Endothelial cell of umbilical vein (primary cell): ENCODE measurements at regions not wholly inside any gene's neighbourhood (a gene's known extent, or its start where the extent isn't known, plus 50 kb on each side); places are given as distances from the start of the nearest gene placed in this dataset.

ENCODE experiments used
- BruUV-seq: library from RNA; stranded (reverse); fragments of 400-500 nt; replicated peaks from 2 replicates; lab custom pipeline; 2021; lab: Mats Ljungman, UMichigan
- CTCF ChIA-PET: fragments of 300-600, 350-600 bp; sonication (Branson Sonifier 250); formaldehyde crosslinking; loops from one replicate; lab custom pipeline; 2021; ENCODE audit warnings: antibody characterized with exemption, inconsistent platforms; lab: Charles Lee
- POLR2A ChIA-PET: fragments of 300-600, 350-600 bp; sonication (Branson Sonifier 250); formaldehyde crosslinking; loops from one replicate; lab custom pipeline; 2021; ENCODE audit warnings: antibody characterized with exemption, inconsistent platforms; lab: Charles Lee
- DNase-seq: peaks from one replicate; pipeline ENCODE4 v3.0.0-alpha.2; 2011; ENCODE audit warnings: low read depth, low spot score
- FAIRE-seq: peaks from 2 replicates; lab custom pipeline; 2011; peaks lifted over from hg19 to GRCh38; lab: Jason Lieb, UNC
- H2AFZ ChIP-seq: 2 replicates; pipeline ENCODE4 v1.6.0; 2012; ENCODE audit warnings: low read depth, low read length, control low read depth, inconsistent platforms
- H3K27ac ChIP-seq: 2 replicates; pipeline ENCODE4 v1.5.1; 2011; ENCODE audit warnings: low read depth, mild to moderate bottlenecking, control low read depth, low read length, moderate library complexity; ENCODE audit not compliant: insufficient read depth
- H3K27me3 ChIP-seq, 2 experiments: 2 replicates each; pipeline versions ENCODE4 v1.6.0 to v1.6.1; 2011; ENCODE audit warnings: low read length in 2 of 2, mixed read lengths in 1 of 2; ENCODE audit not compliant: control insufficient read depth in 2 of 2, insufficient read depth in 2 of 2
- H3K36me3 ChIP-seq, 2 experiments: 2 replicates in 1 of 2; 3 replicates in 1 of 2; pipeline ENCODE4 v1.5.1; 2011; ENCODE audit warnings: low read length in 2 of 2, mild to moderate bottlenecking in 1 of 2, moderate library complexity in 1 of 2; ENCODE audit not compliant: control insufficient read depth in 2 of 2, insufficient read depth in 2 of 2; ENCODE audit errors: extremely low read depth in 1 of 2
- H3K4me1 ChIP-seq: 3 replicates; pipeline ENCODE4 v1.5.1; 2011; ENCODE audit warnings: mild to moderate bottlenecking, low read length; ENCODE audit not compliant: control insufficient read depth, insufficient read depth; ENCODE audit errors: extremely low read depth
- H3K4me2 ChIP-seq: 2 replicates; pipeline ENCODE4 v1.6.1; 2011; ENCODE audit warnings: low read length, control low read depth, mixed read lengths; ENCODE audit not compliant: insufficient read depth
- H3K4me3 ChIP-seq, 3 experiments: fragments of 200-600 bp in 1 of 3; sonication (generic), shearing (Covaris generic) in 1 of 3; replicated peaks in 1 of 3; 2 replicates each; pipeline ENCODE4 v1.5.1; 2011 to 2016; ENCODE audit warnings: control low read depth in 3 of 3, low read length in 3 of 3, mild to moderate bottlenecking in 2 of 3, inconsistent platforms in 1 of 3, low read depth in 1 of 3, moderate library complexity in 1 of 3; ENCODE audit not compliant: insufficient read depth in 1 of 3
- H3K79me2 ChIP-seq: 2 replicates; pipeline ENCODE4 v1.6.0; 2012; ENCODE audit warnings: low read length, inconsistent platforms; ENCODE audit not compliant: control insufficient read depth, insufficient read depth
- H3K9ac ChIP-seq: replicated peaks from 2 replicates; pipeline ENCODE3; 2011; ENCODE audit warnings: low read length, control low read depth; ENCODE audit not compliant: insufficient read depth; ENCODE audit errors: extremely low read depth
- H3K9me1 ChIP-seq: replicated peaks from 3 replicates; pipeline ENCODE4 v1.6.0; 2011; ENCODE audit warnings: mild to moderate bottlenecking, low read length; ENCODE audit not compliant: control insufficient read depth, insufficient read depth; ENCODE audit errors: extremely low read depth
- H3K9me3 ChIP-seq: replicated peaks from 2 replicates; pipeline ENCODE4 v1.5.1; 2012; ENCODE audit warnings: low read length, inconsistent platforms; ENCODE audit not compliant: control insufficient read depth, insufficient read depth
- H4K20me1 ChIP-seq: replicated peaks from 2 replicates; pipeline ENCODE3; 2011; ENCODE audit warnings: mild to moderate bottlenecking, low read length; ENCODE audit not compliant: control insufficient read depth, insufficient read depth; ENCODE audit errors: extremely low read depth
- CTCF ChIP-seq, 2 donors: IDR thresholded peaks; 1 replicate in 1 of 2; 2 replicates in 1 of 2; pipeline ENCODE4 v1.5.1; 2011; ENCODE audit warnings: low read length in 2 of 2, mild to moderate bottlenecking in 2 of 2, moderate library complexity in 2 of 2, control low read depth in 1 of 2, inconsistent platforms in 1 of 2, low read depth in 1 of 2; ENCODE audit not compliant: insufficient read depth in 1 of 2; ENCODE audit errors: extremely low read depth in 1 of 2
- EZH2 ChIP-seq: IDR thresholded peaks from 2 replicates; pipeline ENCODE4 v1.6.1; 2012; ENCODE audit warnings: borderline replicate concordance, low read depth, mild to moderate bottlenecking, moderate library complexity, low read length, inconsistent platforms; ENCODE audit not compliant: severe bottlenecking
- FOS ChIP-seq: IDR thresholded peaks from 2 replicates; pipeline ENCODE4 v1.6.1; 2011; ENCODE audit warnings: mild to moderate bottlenecking, low read length, moderate library complexity, borderline replicate concordance; ENCODE audit not compliant: insufficient read depth
- GATA2 ChIP-seq: IDR thresholded peaks from 2 replicates; pipeline ENCODE4 v1.7.0; 2011; ENCODE audit warnings: low read depth, mild to moderate bottlenecking, moderate library complexity, mixed read lengths, low read length; ENCODE audit not compliant: insufficient read length, insufficient read depth
- JUN ChIP-seq: IDR thresholded peaks from 2 replicates; pipeline ENCODE4 v1.6.1; 2011; ENCODE audit warnings: borderline replicate concordance, low read depth; ENCODE audit not compliant: insufficient read length, insufficient read depth
- MAX ChIP-seq: IDR thresholded peaks from 2 replicates; pipeline ENCODE4 v1.6.1; 2011; ENCODE audit not compliant: insufficient read depth, insufficient read length
- MYC ChIP-seq: IDR thresholded peaks from one replicate; pipeline ENCODE4 v1.6.1; 2011; ENCODE audit warnings: mild to moderate bottlenecking, low read depth, low read length
- POLR2A ChIP-seq: IDR thresholded peaks from 2 replicates; pipeline ENCODE4 v1.6.1; 2012; ENCODE audit warnings: low read depth, mild to moderate bottlenecking, control low read depth, low read length
- POLR2AphosphoS5 ChIP-seq: IDR thresholded peaks from 2 replicates; pipeline ENCODE4 v1.6.1; 2012; ENCODE audit warnings: low read depth, mild to moderate bottlenecking, control low read depth, low read length, moderate library complexity; ENCODE audit not compliant: insufficient read depth
- dilution Hi-C: fragments of 300-500 bp; cut with MboI; formaldehyde crosslinking; loops from one replicate; pipeline ENCODE4 v1.15.0; 2019; ENCODE audit warnings: low sequenced_read_pairs; ENCODE audit not compliant: extremely low pct_ligation_motif_present
- intact Hi-C: fragments of 100-400 bp; cut with micrococcal nuclease; formaldehyde crosslinking; loops from one replicate; pipeline ENCODE4 v1.10.0; 2022

- TF ChIP-seq GATA2 (no peak), FOS (no peak), MYC (no peak), CTCF (IDR thresholded peaks at IDR 0.05; ENCODE audit: extremely low read depth in 1 of 2, insufficient read depth in 1 of 2, low read depth in 1 of 2, low read length in 2 of 2) (no peak)
- FAIRE-seq (no peak), DNase-seq (no peak)
- ChIA-PET POLR2A (no interaction called here), CTCF (no interaction called here)
- no TSS peak for BruUV-seq
- H3K36me3 ChIP-seq: no peaks in the 10 kb centered on the region
- no peak overlapping the region for H3K4me2 ChIP-seq
- no peaks in the 10 kb centered on the region for H3K79me2 ChIP-seq
- H2AFZ ChIP-seq: no peak overlapping the region
- H3K4me1 ChIP-seq: no peaks in the 10 kb centered on the region
- H3K9me3 ChIP-seq: peaks cover 3% of the 10 kb centered on the region
- dilution Hi-C loops (no loop called here), intact Hi-C loops (no loop called here)
- no peaks in the 10 kb centered on the region for H4K20me1 ChIP-seq
- H3K27me3 ChIP-seq: no peaks in the 10 kb centered on the region
- no peak overlapping the region for H3K9ac ChIP-seq
- no peak overlapping the region for H3K27ac ChIP-seq
- H3K9me1 ChIP-seq: no peaks in the 10 kb centered on the region
- H3K4me3 ChIP-seq: no peak overlapping the region
These were observed 277.7 kb upstream of the N4BP1 start for GRCh38 chr16:48887646-48888210.

- Histone ChIP-seq H3K4me2 (no peak overlapping the region), H3K9me3 (peaks cover 3% of the 10 kb centered on the region), H3K4me1 (no peaks in the 10 kb centered on the region), H3K27me3 (no peaks in the 10 kb centered on the region), H3K36me3 (no peaks in the 10 kb centered on the region), H3K4me3 (no peak overlapping the region), H3K9ac (no peak overlapping the region), H3K27ac (no peak overlapping the region), H3K9me1 (no peaks in the 10 kb centered on the region), H3K79me2 (no peaks in the 10 kb centered on the region), H2AFZ (no peak overlapping the region), H4K20me1 (no peaks in the 10 kb centered on the region)
- intact Hi-C loops: no loop called here
- dilution Hi-C loops: no loop called here
- FAIRE-seq: no peak
- no peak for DNase-seq
- no TSS peak for BruUV-seq
- CTCF ChIA-PET: no interaction called here
- TF ChIP-seq EZH2 (no peak), FOS (no peak), JUN (no peak), MAX (no peak), MYC (no peak), CTCF (IDR thresholded peaks at IDR 0.05; ENCODE audit: extremely low read depth in 1 of 2, insufficient read depth in 1 of 2, low read depth in 1 of 2, low read length in 2 of 2) (no peak), POLR2AphosphoS5 (no peak), GATA2 (no peak), POLR2A (no peak)
- POLR2A ChIA-PET: no interaction called here
These were observed 275.5 kb upstream of the N4BP1 start for GRCh38 chr16:48885471-48885870.
